Heart left ventricle (tissue), 16 donors: ENCODE measurements at regions not wholly inside any gene's neighbourhood (a gene's known extent, or its start where the extent isn't known, plus 50 kb on each side); places are given as distances from the start of the nearest gene placed in this dataset.

ENCODE experiments used
- ATAC-seq, 4 donors: fragments of 200-7000 bp; cut with Tn5 transposase; one replicate each; pipeline ENCODE4 v1.9.1; 2020 to 2022; ENCODE audit warnings: moderate library complexity in 4 of 4, mild to moderate bottlenecking in 3 of 4, moderate number of reproducible peaks in 1 of 4
- DNase-seq, 5 donors: peaks; one replicate each; pipeline ENCODE4 v3.0.0-alpha.2; 2020
- H3K27ac ChIP-seq, 12 donors: fragments of 200-600 bp; sonication (generic) in 4 of 12; one replicate each; pipeline versions ENCODE4 v1.5.0 to v1.8.0; 2016 to 2022; ENCODE audit warnings: mild to moderate bottlenecking in 2 of 12
- H3K27me3 ChIP-seq, 9 donors: fragments of 200-600 bp; sonication (generic) in 2 of 9; one replicate each; pipeline versions ENCODE4 v1.5.1 to v1.8.0; 2016 to 2022; ENCODE audit warnings: mild to moderate bottlenecking in 3 of 9
- H3K36me3 ChIP-seq, 9 donors: fragments of 200-600 bp; sonication (generic) in 2 of 9; one replicate each; pipeline versions ENCODE4 v1.5.0 to v1.8.0; 2018 to 2022; ENCODE audit warnings: mild to moderate bottlenecking in 2 of 9
- H3K4me1 ChIP-seq, 12 donors: fragments of 200-600 bp; sonication (generic) in 4 of 12; one replicate each; pipeline versions ENCODE4 v1.5.0 to v1.8.0; 2016 to 2022; ENCODE audit warnings: mild to moderate bottlenecking in 3 of 12
- H3K4me3 ChIP-seq, 12 donors: fragments of 200-600 bp; sonication (generic) in 4 of 12; one replicate each; pipeline versions ENCODE4 v1.5.0 to v1.8.0; 2017 to 2022; ENCODE audit warnings: mild to moderate bottlenecking in 9 of 12, moderate library complexity in 4 of 12
- H3K9me3 ChIP-seq, 12 donors: fragments of 200-600 bp; sonication (generic) in 4 of 12; one replicate each; pipeline versions ENCODE4 v1.5.0 to v1.8.0; 2016 to 2022; ENCODE audit warnings: mild to moderate bottlenecking in 1 of 12
- CTCF ChIP-seq, 12 donors: fragments of 200-600 bp; sonication (generic) in 4 of 12; IDR thresholded peaks; one replicate each; pipeline versions ENCODE4 v1.5.0 to v1.8.0; 2018 to 2022; ENCODE audit warnings: antibody characterized with exemption in 12 of 12, mild to moderate bottlenecking in 5 of 12
- POLR2A ChIP-seq, 2 donors: fragments of 450-650 bp; IDR thresholded peaks; one replicate each; pipeline ENCODE4 v1.6.1; 2017; ENCODE audit warnings: antibody characterized with exemption in 2 of 2, mild to moderate bottlenecking in 2 of 2, moderate library complexity in 2 of 2
- WGBS, 4 donors: extraction: QIAGEN DNeasy Blood & Tissue Kit in 2 of 4; methylation state at CpG; one replicate each; pipeline versions ENCODE4 v1.1.5 to v1.1.7; 2013 to 2018; 5-methylcytosine and 5-hydroxymethylcytosine counted together
- intact Hi-C, 10 donors: fragments of 100-400 bp; cut with DNase I; formaldehyde crosslinking; loops; one replicate each; pipeline versions ENCODE4 v1.11.1 to v1.14.2; 2022
- donor health status: ischemic (EF 13 %, LVEDD 7.1; RV severe dilation, severe dysfunction).
- donor health status: healthy with polysubstance abuse.
- donor health status: DM: no; HTN: yes; CAD: no.
- donor health status: DM: no; HTN: no; CAD: no.
- donor health status: ischemic (EF 25% LVEDD 6.9; RV normal size, moderate dysfunction).
- donor health status: ischemic (EF 25% LVEDD 5.7; RV mildly dilated, moderate dysfunction).
- donor health status: healthy.
- donor health status: DM: yes; HTN: yes; CAD: no.
- donor health status: ischemic (EF 35%, LVEDD 5.7; RV mildly dilated, moderate dysfunction).
- donor health status: nonischemic (EF 11% LVEDD 7.7; RV severe dilation, severe dysfunction).
- donor health status: DM: yes; HTN: yes; CAD: no.
- donor health status: PGD.
- donor health status: ischemic (EF 29% LVEDD 5.4; RV normal size, mild dysfunction).
- donor health status: nonischemic (EF 23%, LVEDD 6.1; RV moderate dilation, normal function).

GRCh38 chr9:82865524-82865923, 197.4 kb downstream of the RASEF start:
- WGBS, 4 donors = 88 to 94% (median 93%) methylated on average over 2 of the region's 2 CpGs
- H3K27me3 ChIP-seq = no peaks in the 10 kb centered on the region
- H3K27ac ChIP-seq = no peak overlapping the region
- H3K36me3 ChIP-seq = no peaks in the 10 kb centered on the region
- ATAC-seq (no peak), DNase-seq (no peak)
- peaks cover 0 to 10% (median 0%) of the 10 kb centered on the region in 12 donors for H3K9me3 ChIP-seq
- no peak for TF ChIP-seq CTCF (IDR thresholded peaks at IDR 0.05)
- no peak for TF ChIP-seq POLR2A (IDR thresholded peaks at IDR 0.05)
- intact Hi-C loops = no loop called here
- H3K4me3 ChIP-seq = no peak overlapping the region
- H3K4me1 ChIP-seq = no peaks in the 10 kb centered on the region

GRCh38 chr9:82880336-82881050, 182.4 kb downstream of the RASEF start:
- Histone ChIP-seq H3K27ac (no peak overlapping the region), H3K4me3 (no peak overlapping the region), H3K9me3 (peaks cover 0 to under 1% (median 0%) of the 10 kb centered on the region in 12 donors), H3K27me3 (no peaks in the 10 kb centered on the region), H3K36me3 (no peaks in the 10 kb centered on the region), H3K4me1 (no peaks in the 10 kb centered on the region)
- intact Hi-C loops = no loop called here
- no peak for ATAC-seq
- no peak for DNase-seq
- 54 to 62% (median 58%) methylated on average over 5 of the region's 5 CpGs for WGBS, 4 donors
- TF ChIP-seq POLR2A (IDR thresholded peaks at IDR 0.05) = no peak
- no peak for TF ChIP-seq CTCF (IDR thresholded peaks at IDR 0.05)

- Histone ChIP-seq H3K27ac (no peak overlapping the region), H3K9me3 (no peaks in the 10 kb centered on the region), H3K36me3 (no peaks in the 10 kb centered on the region), H3K4me3 (no peak overlapping the region), H3K4me1 (no peaks in the 10 kb centered on the region), H3K27me3 (no peaks in the 10 kb centered on the region)
- 94 to 100% (median 99%) methylated on average over 1 of the region's 1 CpG for WGBS, 4 donors
- DNase-seq (no peak), ATAC-seq (no peak)
- TF ChIP-seq CTCF (IDR thresholded peaks at IDR 0.05) (no peak), POLR2A (IDR thresholded peaks at IDR 0.05) (no peak)
- intact Hi-C loops = no loop called here
These were observed 180.8 kb downstream of the RASEF start for GRCh38 chr9:82882138-82882537.

- TF ChIP-seq POLR2A (IDR thresholded peaks at IDR 0.05) = no peak
- no peak for TF ChIP-seq CTCF (IDR thresholded peaks at IDR 0.05)
- DNase-seq (no peak), ATAC-seq (no peak)
- no peaks in the 10 kb centered on the region for H3K36me3 ChIP-seq
- H3K27ac ChIP-seq = no peak overlapping the region
- H3K27me3 ChIP-seq = no peaks in the 10 kb centered on the region
- H3K4me1 ChIP-seq = no peaks in the 10 kb centered on the region
- H3K4me3 ChIP-seq = no peak overlapping the region
- 47 to 59% (median 51%) methylated on average over 2 of the region's 2 CpGs for WGBS, 4 donors
- H3K9me3 ChIP-seq = no peaks in the 10 kb centered on the region
- intact Hi-C loops = no loop called here
These were observed 180.2 kb downstream of the RASEF start for GRCh38 chr9:82882748-82883147.
